Liver (tissue), 8 donors: ENCODE measurements at regions not wholly inside any gene's neighbourhood (a gene's known extent, or its start where the extent isn't known, plus 50 kb on each side); places are given as distances from the start of the nearest gene placed in this dataset.

Experiments
- DNase-seq: peaks from one replicate; pipeline ENCODE4 v3.0.0-alpha.2; 2017; ENCODE audit warnings: low spot score
- H3K27ac ChIP-seq, 2 donors: one replicate each; pipeline ENCODE4 v1.7.0; 2013; ENCODE audit warnings: inconsistent platforms in 2 of 2, low read length in 2 of 2, control low read depth in 1 of 2, low read depth in 1 of 2, mild to moderate bottlenecking in 1 of 2
- H3K27me3 ChIP-seq, 4 donors: one replicate each; pipeline versions ENCODE4 v1.6.1 to v1.7.0; 2013; ENCODE audit warnings: low read length in 3 of 4, inconsistent platforms in 1 of 4, mild to moderate bottlenecking in 1 of 4, moderate library complexity in 1 of 4; ENCODE audit not compliant: control insufficient read depth in 4 of 4, insufficient read depth in 4 of 4
- H3K36me3 ChIP-seq, 4 donors: one replicate each; pipeline versions ENCODE4 v1.6.1 to v1.7.0; 2013; ENCODE audit warnings: low read length in 3 of 4, mild to moderate bottlenecking in 3 of 4, low read depth in 1 of 4, moderate library complexity in 1 of 4; ENCODE audit not compliant: control insufficient read depth in 4 of 4, insufficient read depth in 3 of 4
- H3K4me1 ChIP-seq, 4 donors: one replicate each; pipeline versions ENCODE4 v1.6.1 to v1.7.0; 2013; ENCODE audit warnings: low read length in 3 of 4, mild to moderate bottlenecking in 3 of 4, moderate library complexity in 1 of 4; ENCODE audit not compliant: control insufficient read depth in 4 of 4, insufficient read depth in 4 of 4
- H3K4me3 ChIP-seq, 3 donors: one replicate each; pipeline versions ENCODE4 v1.6.1 to v1.7.0; 2013; ENCODE audit warnings: low read length in 3 of 3, control low read depth in 1 of 3, low read depth in 1 of 3, mild to moderate bottlenecking in 1 of 3
- H3K9ac ChIP-seq, 2 donors: one replicate each; pipeline ENCODE4 v1.7.0; 2013; ENCODE audit warnings: low read length in 2 of 2, mild to moderate bottlenecking in 2 of 2, moderate library complexity in 2 of 2, control low read depth in 1 of 2, low read depth in 1 of 2
- H3K9me3 ChIP-seq, 4 donors: one replicate each; pipeline versions ENCODE4 v1.6.1 to v1.7.0; 2013; ENCODE audit warnings: low read length in 3 of 4; ENCODE audit not compliant: control insufficient read depth in 4 of 4
- EGR1 ChIP-seq, 2 donors: IDR thresholded peaks; 2 replicates each; pipeline ENCODE4 v1.6.1; 2016 to 2018; ENCODE audit warnings: antibody characterized with exemption in 2 of 2, low read depth in 2 of 2
- FOXA1 ChIP-seq: IDR thresholded peaks from 2 replicates; pipeline ENCODE4 v1.6.1; 2016; ENCODE audit warnings: antibody characterized with exemption
- FOXA2 ChIP-seq: IDR thresholded peaks from 2 replicates; pipeline ENCODE4 v1.6.1; 2016; ENCODE audit warnings: antibody characterized with exemption
- GABPA ChIP-seq, 2 donors: IDR thresholded peaks in 1 of 2; conservative IDR thresholded peaks in 1 of 2; 2 replicates each; pipeline ENCODE4 v1.6.1; 2016; ENCODE audit warnings: antibody characterized with exemption in 2 of 2, mild to moderate bottlenecking in 1 of 2, moderate library complexity in 1 of 2
- HNF4A ChIP-seq, 2 donors: conservative IDR thresholded peaks; 2 replicates each; pipeline ENCODE4 v1.6.1; 2016; ENCODE audit warnings: antibody characterized with exemption in 2 of 2, mild to moderate bottlenecking in 2 of 2
- JUND ChIP-seq, 2 donors: IDR thresholded peaks; 2 replicates each; pipeline ENCODE4 v1.6.1; 2016; ENCODE audit warnings: antibody characterized with exemption in 2 of 2
- RAD21 ChIP-seq, 2 donors: IDR thresholded peaks; 2 replicates each; pipeline ENCODE4 v1.6.1; 2016; ENCODE audit warnings: antibody characterized with exemption in 2 of 2, mild to moderate bottlenecking in 2 of 2
- RXRA ChIP-seq, 2 donors: IDR thresholded peaks; 2 replicates each; pipeline ENCODE4 v1.6.1; 2017 to 2018; ENCODE audit warnings: antibody characterized with exemption in 2 of 2, mild to moderate bottlenecking in 1 of 2
- SP1 ChIP-seq: IDR thresholded peaks from 2 replicates; pipeline ENCODE4 v1.6.1; 2018; ENCODE audit warnings: antibody characterized with exemption, mild to moderate bottlenecking
- YY1 ChIP-seq: IDR thresholded peaks from 2 replicates; pipeline ENCODE4 v1.6.1; 2016; ENCODE audit warnings: antibody characterized with exemption, mild to moderate bottlenecking
- WGBS: extraction: QIAGEN DNeasy Blood & Tissue Kit; methylation state at CpG from one replicate; pipeline ENCODE4 v1.1.7; 2013; 5-methylcytosine and 5-hydroxymethylcytosine counted together
- TF ChIP-seq, protein P1 (sequence below): IDR thresholded peaks from 2 replicates; pipeline ENCODE4 v1.6.1; 2016; ENCODE audit warnings: antibody characterized with exemption
- TF ChIP-seq, protein P2 (sequence below): fragments of 150-350 bp; IDR thresholded peaks from 2 replicates; pipeline ENCODE4 v1.5.1; 2017; ENCODE audit warnings: improper control_type of control experiment, low read depth, low read length; ENCODE audit not compliant: missing input control
- TF ChIP-seq, protein P3 (sequence below): IDR thresholded peaks from 2 replicates; pipeline ENCODE4 v1.6.1; 2016; ENCODE audit warnings: antibody characterized with exemption
- donor health status: healthy.
- donor health status: healthy.
- donor health status: healthy.
- donor health status: healthy.
- donor health status: healthy.

DNA sequence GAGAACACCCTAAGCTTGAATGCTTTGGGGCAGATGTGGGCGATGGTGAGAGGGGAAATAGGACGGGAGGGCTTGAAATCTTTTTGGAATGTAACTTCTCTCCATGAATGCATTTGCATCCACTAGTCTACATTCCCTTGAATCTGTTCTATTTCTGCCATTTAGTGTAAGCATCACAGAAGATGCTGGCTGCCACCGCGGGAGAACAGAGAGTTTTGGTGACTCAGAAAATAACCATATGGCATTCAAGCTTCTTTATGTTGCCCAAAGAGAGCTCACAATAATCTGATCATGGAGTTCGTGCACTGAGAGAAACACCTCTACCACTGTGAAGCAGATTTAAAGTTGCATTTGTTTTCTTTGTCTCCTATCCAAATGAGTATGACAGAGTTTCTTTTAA, 52.6 kb upstream of the OTX2 start:
- DNase-seq = no peak
- peaks cover 0 to 8% (median 0%) of the 10 kb centered on the region in 4 donors for H3K27me3 ChIP-seq
- no peak overlapping the region for H3K27ac ChIP-seq
- no peaks in the 10 kb centered on the region for H3K4me1 ChIP-seq
- no peaks in the 10 kb centered on the region for H3K36me3 ChIP-seq
- no peak overlapping the region for H3K4me3 ChIP-seq
- 63% methylated on average over 5 of the region's 5 CpGs for WGBS
- TF ChIP-seq, protein P1, sequence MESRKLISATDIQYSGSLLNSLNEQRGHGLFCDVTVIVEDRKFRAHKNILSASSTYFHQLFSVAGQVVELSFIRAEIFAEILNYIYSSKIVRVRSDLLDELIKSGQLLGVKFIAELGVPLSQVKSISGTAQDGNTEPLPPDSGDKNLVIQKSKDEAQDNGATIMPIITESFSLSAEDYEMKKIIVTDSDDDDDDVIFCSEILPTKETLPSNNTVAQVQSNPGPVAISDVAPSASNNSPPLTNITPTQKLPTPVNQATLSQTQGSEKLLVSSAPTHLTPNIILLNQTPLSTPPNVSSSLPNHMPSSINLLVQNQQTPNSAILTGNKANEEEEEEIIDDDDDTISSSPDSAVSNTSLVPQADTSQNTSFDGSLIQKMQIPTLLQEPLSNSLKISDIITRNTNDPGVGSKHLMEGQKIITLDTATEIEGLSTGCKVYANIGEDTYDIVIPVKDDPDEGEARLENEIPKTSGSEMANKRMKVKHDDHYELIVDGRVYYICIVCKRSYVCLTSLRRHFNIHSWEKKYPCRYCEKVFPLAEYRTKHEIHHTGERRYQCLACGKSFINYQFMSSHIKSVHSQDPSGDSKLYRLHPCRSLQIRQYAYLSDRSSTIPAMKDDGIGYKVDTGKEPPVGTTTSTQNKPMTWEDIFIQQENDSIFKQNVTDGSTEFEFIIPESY = no peak
- TF ChIP-seq, protein P2, sequence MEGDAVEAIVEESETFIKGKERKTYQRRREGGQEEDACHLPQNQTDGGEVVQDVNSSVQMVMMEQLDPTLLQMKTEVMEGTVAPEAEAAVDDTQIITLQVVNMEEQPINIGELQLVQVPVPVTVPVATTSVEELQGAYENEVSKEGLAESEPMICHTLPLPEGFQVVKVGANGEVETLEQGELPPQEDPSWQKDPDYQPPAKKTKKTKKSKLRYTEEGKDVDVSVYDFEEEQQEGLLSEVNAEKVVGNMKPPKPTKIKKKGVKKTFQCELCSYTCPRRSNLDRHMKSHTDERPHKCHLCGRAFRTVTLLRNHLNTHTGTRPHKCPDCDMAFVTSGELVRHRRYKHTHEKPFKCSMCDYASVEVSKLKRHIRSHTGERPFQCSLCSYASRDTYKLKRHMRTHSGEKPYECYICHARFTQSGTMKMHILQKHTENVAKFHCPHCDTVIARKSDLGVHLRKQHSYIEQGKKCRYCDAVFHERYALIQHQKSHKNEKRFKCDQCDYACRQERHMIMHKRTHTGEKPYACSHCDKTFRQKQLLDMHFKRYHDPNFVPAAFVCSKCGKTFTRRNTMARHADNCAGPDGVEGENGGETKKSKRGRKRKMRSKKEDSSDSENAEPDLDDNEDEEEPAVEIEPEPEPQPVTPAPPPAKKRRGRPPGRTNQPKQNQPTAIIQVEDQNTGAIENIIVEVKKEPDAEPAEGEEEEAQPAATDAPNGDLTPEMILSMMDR = no peak
- TF ChIP-seq RAD21 (IDR thresholded peaks at IDR 0.05) = no peak
- no peak for TF ChIP-seq JUND (IDR thresholded peaks at IDR 0.05)
- no peak for TF ChIP-seq HNF4A (conservative IDR thresholded peaks at IDR 0.05)
- no peak for TF ChIP-seq FOXA1
- TF ChIP-seq EGR1 (IDR thresholded peaks at IDR 0.05; ENCODE audit: low read depth in 2 of 2) = no peak
- no peak for TF ChIP-seq FOXA2
- TF ChIP-seq SP1 = no peak
- no peak for TF ChIP-seq RXRA (IDR thresholded peaks at IDR 0.05)
- no peak for TF ChIP-seq YY1
- H3K9ac ChIP-seq = no peak overlapping the region
- H3K9me3 ChIP-seq = peaks cover 0 to 2% (median 0%) of the 10 kb centered on the region in 4 donors

DNA sequence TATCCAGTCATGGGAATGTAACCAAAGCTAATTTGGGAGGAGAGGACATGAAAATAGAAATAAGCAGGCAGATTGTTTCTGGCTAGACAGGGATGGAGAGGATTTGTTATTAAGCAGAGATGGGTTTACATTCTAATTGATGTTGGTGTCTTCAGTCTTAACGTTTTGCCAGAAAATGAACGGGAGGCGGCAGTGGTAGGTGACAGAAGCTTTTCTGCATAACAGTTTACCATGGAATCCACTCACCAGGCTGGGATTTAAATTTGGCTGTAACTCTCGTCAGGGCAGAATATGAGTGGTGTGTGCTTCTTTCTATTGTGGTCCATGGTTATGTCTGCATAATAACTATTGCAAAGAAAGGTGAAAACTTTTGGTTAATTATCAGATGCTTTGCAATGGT, 50.2 kb upstream of the OTX2 start:
- Histone ChIP-seq H3K9ac (no peak overlapping the region), H3K9me3 (peaks cover 0 to 2% (median 0%) of the 10 kb centered on the region in 4 donors), H3K4me3 (no peak overlapping the region), H3K27me3 (peaks cover 0 to 11% (median 3%) of the 10 kb centered on the region in 4 donors), H3K36me3 (no peaks in the 10 kb centered on the region), H3K4me1 (no peaks in the 10 kb centered on the region), H3K27ac (no peak overlapping the region)
- 51% methylated on average over 4 of the region's 4 CpGs for WGBS
- no peak for DNase-seq
- TF ChIP-seq GABPA (IDR thresholded peaks at IDR 0.05 in 1 of 2, conservative IDR thresholded peaks at IDR 0.05 in 1 of 2) = no peak
- TF ChIP-seq SP1 = no peak
- no peak for TF ChIP-seq EGR1 (IDR thresholded peaks at IDR 0.05; ENCODE audit: low read depth in 2 of 2)
- TF ChIP-seq, protein P3, sequence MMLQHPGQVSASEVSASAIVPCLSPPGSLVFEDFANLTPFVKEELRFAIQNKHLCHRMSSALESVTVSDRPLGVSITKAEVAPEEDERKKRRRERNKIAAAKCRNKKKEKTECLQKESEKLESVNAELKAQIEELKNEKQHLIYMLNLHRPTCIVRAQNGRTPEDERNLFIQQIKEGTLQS = no peak
